ENCODE measurements at regions not wholly inside any gene's neighbourhood (a gene's known extent, or its start where the extent isn't known, plus 50 kb on each side); places are given as distances from the start of the nearest gene placed in this dataset.

GRCh38 chr13:88118952-88119351 lies 447.8 kb downstream of the SLITRK5 start:
- POLR2A ChIA-PET, result no interaction called here

GRCh38 chr13:88124142-88124541 lies 453.0 kb downstream of the SLITRK5 start:
- Histone ChIP-seq H3K27me3 (replicated peaks in 2 of 5; ENCODE audit: control insufficient read depth in 4 of 5, insufficient read depth in 5 of 5, low read length in 4 of 5) (no peaks in the 10 kb centered on the region), H3K4me1 (ENCODE audit: control extremely low read depth in 1 of 4, control insufficient read depth in 4 of 4, insufficient read depth in 4 of 4, low read length in 3 of 4) (no peaks in the 10 kb centered on the region), H3K27ac (ENCODE audit: insufficient read depth in 1 of 2, low read depth in 1 of 2, low read length in 2 of 2, poor library complexity in 1 of 2, severe bottlenecking in 2 of 2) (no peak overlapping the region), H3K9me3 (ENCODE audit: control extremely low read depth in 1 of 5, control insufficient read depth in 4 of 5, insufficient read depth in 2 of 5, low read depth in 1 of 5, low read length in 4 of 5) (no peaks in the 10 kb centered on the region), H3K4me3 (ENCODE audit: control insufficient read depth in 1 of 7, extremely low read depth in 1 of 7, insufficient read depth in 4 of 7, low read depth in 2 of 7, low read length in 6 of 7) (no peak overlapping the region), H3K36me3 (ENCODE audit: control insufficient read depth in 4 of 4, insufficient read depth in 4 of 4, low read length in 3 of 4) (no peaks in the 10 kb centered on the region)
- POLR2A ChIA-PET, result no interaction called here
- CTCF ChIA-PET, result interaction anchor here (1.3 kb wide), 1 partner anchor 941 kb away, joined by 3 read pairs; no protein-coding TSS in a partner anchor
- DNase-seq, result no peak

More at GRCh38 chr13:88118952-88119351, 447.8 kb downstream of the SLITRK5 start:
- no peaks in the 10 kb centered on the region for H3K36me3 ChIP-seq (ENCODE audit: control insufficient read depth in 4 of 4, insufficient read depth in 4 of 4, low read length in 3 of 4)
- no peak overlapping the region for H3K4me3 ChIP-seq (ENCODE audit: control insufficient read depth in 1 of 7, extremely low read depth in 1 of 7, insufficient read depth in 4 of 7, low read depth in 2 of 7, low read length in 6 of 7)
- no peak for DNase-seq
- CTCF ChIA-PET, result no interaction called here
- H3K27me3 ChIP-seq (replicated peaks in 2 of 5; ENCODE audit: control insufficient read depth in 4 of 5, insufficient read depth in 5 of 5, low read length in 4 of 5), result no peaks in the 10 kb centered on the region
- no peak overlapping the region for H3K27ac ChIP-seq (ENCODE audit: insufficient read depth in 1 of 2, low read depth in 1 of 2, low read length in 2 of 2, poor library complexity in 1 of 2, severe bottlenecking in 2 of 2)
- no peaks in the 10 kb centered on the region for H3K4me1 ChIP-seq (ENCODE audit: control extremely low read depth in 1 of 4, control insufficient read depth in 4 of 4, insufficient read depth in 4 of 4, low read length in 3 of 4)
- WGBS (ENCODE audit: insufficient coverage), result no CpG with 5 or more reads among the region's 3 CpGs
- no peaks in the 10 kb centered on the region for H3K9me3 ChIP-seq (ENCODE audit: control extremely low read depth in 1 of 5, control insufficient read depth in 4 of 5, insufficient read depth in 2 of 5, low read depth in 1 of 5, low read length in 4 of 5)

- no peaks in the 10 kb centered on the region for H3K36me3 ChIP-seq (ENCODE audit: control insufficient read depth in 4 of 4, insufficient read depth in 4 of 4, low read length in 3 of 4)
- POLR2A ChIA-PET, result interaction anchor here (0.6 kb wide), 1 partner anchor 29 kb away, joined by 3 read pairs; no protein-coding TSS in a partner anchor
- no peak overlapping the region for H3K27ac ChIP-seq (ENCODE audit: insufficient read depth in 1 of 2, low read depth in 1 of 2, low read length in 2 of 2, poor library complexity in 1 of 2, severe bottlenecking in 2 of 2)
- no peaks in the 10 kb centered on the region for H3K4me1 ChIP-seq (ENCODE audit: control extremely low read depth in 1 of 4, control insufficient read depth in 4 of 4, insufficient read depth in 4 of 4, low read length in 3 of 4)
- H3K27me3 ChIP-seq (replicated peaks in 2 of 5; ENCODE audit: control insufficient read depth in 4 of 5, insufficient read depth in 5 of 5, low read length in 4 of 5), result no peaks in the 10 kb centered on the region
- no peak overlapping the region for H3K4me3 ChIP-seq (ENCODE audit: control insufficient read depth in 1 of 7, extremely low read depth in 1 of 7, insufficient read depth in 4 of 7, low read depth in 2 of 7, low read length in 6 of 7)
- CTCF ChIA-PET, result interaction anchor here (1.3 kb wide), 1 partner anchor 940 kb away, joined by 3 read pairs; no protein-coding TSS in a partner anchor
- no peak for DNase-seq
- no peaks in the 10 kb centered on the region for H3K9me3 ChIP-seq (ENCODE audit: control extremely low read depth in 1 of 5, control insufficient read depth in 4 of 5, insufficient read depth in 2 of 5, low read depth in 1 of 5, low read length in 4 of 5)
- no CpG with 5 or more reads among the region's 3 CpGs for WGBS (ENCODE audit: insufficient coverage)
Observed at GRCh38 chr13:88125055-88125454, 453.9 kb downstream of the SLITRK5 start.

- H3K4me3 ChIP-seq (ENCODE audit: control insufficient read depth in 1 of 7, extremely low read depth in 1 of 7, insufficient read depth in 4 of 7, low read depth in 2 of 7, low read length in 6 of 7), result no peak overlapping the region
- CTCF ChIA-PET, result no interaction called here
- no peaks in the 10 kb centered on the region for H3K36me3 ChIP-seq (ENCODE audit: control insufficient read depth in 4 of 4, insufficient read depth in 4 of 4, low read length in 3 of 4)
- WGBS (ENCODE audit: insufficient coverage), result 96% methylated on average over 22 of the region's 27 CpGs
- POLR2A ChIA-PET, result no interaction called here
- no peak overlapping the region for H3K27ac ChIP-seq (ENCODE audit: insufficient read depth in 1 of 2, low read depth in 1 of 2, low read length in 2 of 2, poor library complexity in 1 of 2, severe bottlenecking in 2 of 2)
- no peaks in the 10 kb centered on the region for H3K4me1 ChIP-seq (ENCODE audit: control extremely low read depth in 1 of 4, control insufficient read depth in 4 of 4, insufficient read depth in 4 of 4, low read length in 3 of 4)
- DNase-seq, result no peak
- H3K9me3 ChIP-seq (ENCODE audit: control extremely low read depth in 1 of 5, control insufficient read depth in 4 of 5, insufficient read depth in 2 of 5, low read depth in 1 of 5, low read length in 4 of 5), result peaks cover 0 to 7% (median 3%) of the 10 kb centered on the region in 5 experiments
- H3K27me3 ChIP-seq (replicated peaks in 2 of 5; ENCODE audit: control insufficient read depth in 4 of 5, insufficient read depth in 5 of 5, low read length in 4 of 5), result no peaks in the 10 kb centered on the region
Observed at GRCh38 chr13:88136098-88136790, 465.1 kb downstream of the SLITRK5 start.

- H3K27ac ChIP-seq (ENCODE audit: insufficient read depth in 1 of 2, low read depth in 1 of 2, low read length in 2 of 2, poor library complexity in 1 of 2, severe bottlenecking in 2 of 2), result no peak overlapping the region
- no peak for DNase-seq
- CTCF ChIA-PET, result no interaction called here
- H3K9me3 ChIP-seq (ENCODE audit: control extremely low read depth in 1 of 5, control insufficient read depth in 4 of 5, insufficient read depth in 2 of 5, low read depth in 1 of 5, low read length in 4 of 5), result peaks cover 0 to 2% (median 0%) of the 10 kb centered on the region in 5 experiments
- POLR2A ChIA-PET, result no interaction called here
- H3K36me3 ChIP-seq (ENCODE audit: control insufficient read depth in 4 of 4, insufficient read depth in 4 of 4, low read length in 3 of 4), result no peaks in the 10 kb centered on the region
- no peaks in the 10 kb centered on the region for H3K4me1 ChIP-seq (ENCODE audit: control extremely low read depth in 1 of 4, control insufficient read depth in 4 of 4, insufficient read depth in 4 of 4, low read length in 3 of 4)
- H3K27me3 ChIP-seq (replicated peaks in 2 of 5; ENCODE audit: control insufficient read depth in 4 of 5, insufficient read depth in 5 of 5, low read length in 4 of 5), result no peaks in the 10 kb centered on the region
- H3K4me3 ChIP-seq (ENCODE audit: control insufficient read depth in 1 of 7, extremely low read depth in 1 of 7, insufficient read depth in 4 of 7, low read depth in 2 of 7, low read length in 6 of 7), result no peak overlapping the region
- WGBS (ENCODE audit: insufficient coverage), result 78% methylated on average over 3 of the region's 3 CpGs
Observed at GRCh38 chr13:88142653-88143052, 471.5 kb downstream of the SLITRK5 start.

- Histone ChIP-seq H3K9me3 (ENCODE audit: control extremely low read depth in 1 of 5, control insufficient read depth in 4 of 5, insufficient read depth in 2 of 5, low read depth in 1 of 5, low read length in 4 of 5) (peaks cover 0 to 2% (median 0%) of the 10 kb centered on the region in 5 experiments), H3K4me3 (ENCODE audit: control insufficient read depth in 1 of 7, extremely low read depth in 1 of 7, insufficient read depth in 4 of 7, low read depth in 2 of 7, low read length in 6 of 7) (no peak overlapping the region), H3K27ac (ENCODE audit: insufficient read depth in 1 of 2, low read depth in 1 of 2, low read length in 2 of 2, poor library complexity in 1 of 2, severe bottlenecking in 2 of 2) (no peak overlapping the region), H3K4me1 (ENCODE audit: control extremely low read depth in 1 of 4, control insufficient read depth in 4 of 4, insufficient read depth in 4 of 4, low read length in 3 of 4) (no peaks in the 10 kb centered on the region), H3K27me3 (replicated peaks in 2 of 5; ENCODE audit: control insufficient read depth in 4 of 5, insufficient read depth in 5 of 5, low read length in 4 of 5) (no peaks in the 10 kb centered on the region), H3K36me3 (ENCODE audit: control insufficient read depth in 4 of 4, insufficient read depth in 4 of 4, low read length in 3 of 4) (no peaks in the 10 kb centered on the region)
- no peak for DNase-seq
- WGBS (ENCODE audit: insufficient coverage), result 97% methylated on average over 6 of the region's 8 CpGs
- POLR2A ChIA-PET, result no interaction called here
- CTCF ChIA-PET, result no interaction called here
Observed at GRCh38 chr13:88144580-88144979, 473.4 kb downstream of the SLITRK5 start.

- Histone ChIP-seq H3K4me3 (ENCODE audit: control insufficient read depth in 1 of 7, extremely low read depth in 1 of 7, insufficient read depth in 4 of 7, low read depth in 2 of 7, low read length in 6 of 7) (no peak overlapping the region), H3K27me3 (replicated peaks in 2 of 5; ENCODE audit: control insufficient read depth in 4 of 5, insufficient read depth in 5 of 5, low read length in 4 of 5) (no peaks in the 10 kb centered on the region), H3K27ac (ENCODE audit: insufficient read depth in 1 of 2, low read depth in 1 of 2, low read length in 2 of 2, poor library complexity in 1 of 2, severe bottlenecking in 2 of 2) (no peak overlapping the region), H3K36me3 (ENCODE audit: control insufficient read depth in 4 of 4, insufficient read depth in 4 of 4, low read length in 3 of 4) (no peaks in the 10 kb centered on the region), H3K4me1 (ENCODE audit: control extremely low read depth in 1 of 4, control insufficient read depth in 4 of 4, insufficient read depth in 4 of 4, low read length in 3 of 4) (peaks cover 0 to 3% (median 0%) of the 10 kb centered on the region in 4 experiments), H3K9me3 (ENCODE audit: control extremely low read depth in 1 of 5, control insufficient read depth in 4 of 5, insufficient read depth in 2 of 5, low read depth in 1 of 5, low read length in 4 of 5) (peaks cover 0 to 7% (median 0%) of the 10 kb centered on the region in 5 experiments)
- POLR2A ChIA-PET, result no interaction called here
- 98% methylated on average over 7 of the region's 8 CpGs for WGBS (ENCODE audit: insufficient coverage)
- no peak for DNase-seq
- CTCF ChIA-PET, result interaction anchor here (1.0 kb wide), 1 partner anchor 8 kb away, joined by 3 read pairs; no protein-coding TSS in a partner anchor
Observed at GRCh38 chr13:88153353-88153752, 482.2 kb downstream of the SLITRK5 start.
